OCI-M2 (cell line): ENCODE measurements at regions not wholly inside any gene's neighbourhood (a gene's known extent, or its start where the extent isn't known, plus 50 kb on each side); places are given as distances from the start of the nearest gene placed in this dataset.

Experiments used
- DNase-seq: peaks from one replicate; lab custom pipeline; 2025; ENCODE audit not compliant: unreplicated experiment; lab: John Stamatoyannopoulos, UW

- no peak for DNase-seq
Measured at GRCh38 chr5:61821561-61821960, 484.4 kb upstream of the KIF2A start.

- DNase-seq = no peak
Measured at GRCh38 chr5:61822584-61822983, 483.4 kb upstream of the KIF2A start.

GRCh38 chr5:61823065-61823464 is 482.9 kb upstream of the KIF2A start:
- no peak for DNase-seq

- DNase-seq = no peak
Measured at GRCh38 chr5:61823781-61824180, 482.2 kb upstream of the KIF2A start.

DNA sequence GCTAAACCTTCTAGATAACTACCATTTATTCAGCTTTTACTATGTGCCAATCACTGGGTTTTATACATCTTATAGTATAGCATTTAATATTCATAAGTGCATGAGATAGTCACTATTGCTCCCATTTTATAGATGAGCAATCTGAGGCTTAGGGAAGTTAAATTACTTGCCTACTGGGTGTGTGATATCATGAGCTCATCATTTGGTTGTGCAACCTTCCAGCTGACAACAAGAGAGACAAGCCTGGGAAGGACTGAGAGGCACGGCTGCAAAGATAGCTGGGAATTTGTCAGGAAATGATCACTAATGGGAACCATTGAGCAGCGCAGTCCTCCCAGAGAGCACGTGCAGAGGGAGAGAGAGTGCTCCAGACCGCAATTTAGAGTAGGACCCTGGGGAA is 481.6 kb upstream of the KIF2A start:
- no peak for DNase-seq

- DNase-seq = no peak
Measured at GRCh38 chr5:61827445-61827975, 478.5 kb upstream of the KIF2A start.

- no peak for DNase-seq
Measured at GRCh38 chr5:61828856-61829255, 477.1 kb upstream of the KIF2A start.

GRCh38 chr5:61831736-61832135 is 474.3 kb upstream of the KIF2A start:
- DNase-seq = no peak

DNA sequence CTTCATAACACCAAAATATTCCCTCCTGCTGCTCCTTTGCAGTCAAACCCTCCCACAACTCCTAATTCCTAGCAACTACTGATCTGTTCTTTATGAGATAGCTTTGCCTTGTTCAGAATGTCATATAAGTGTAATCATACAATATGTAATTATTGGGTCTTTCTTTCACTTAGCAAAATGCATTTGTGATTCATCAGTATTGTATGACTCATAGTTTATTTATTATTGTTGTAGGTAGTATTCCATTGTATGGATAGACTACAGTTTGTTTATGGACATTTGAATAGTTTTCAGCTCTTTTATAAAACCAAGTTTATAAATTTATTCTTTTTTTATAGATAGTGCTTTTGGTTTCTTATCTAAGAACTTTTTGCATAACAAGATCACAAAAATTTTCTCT is 468.2 kb upstream of the KIF2A start:
- DNase-seq = no peak

DNA sequence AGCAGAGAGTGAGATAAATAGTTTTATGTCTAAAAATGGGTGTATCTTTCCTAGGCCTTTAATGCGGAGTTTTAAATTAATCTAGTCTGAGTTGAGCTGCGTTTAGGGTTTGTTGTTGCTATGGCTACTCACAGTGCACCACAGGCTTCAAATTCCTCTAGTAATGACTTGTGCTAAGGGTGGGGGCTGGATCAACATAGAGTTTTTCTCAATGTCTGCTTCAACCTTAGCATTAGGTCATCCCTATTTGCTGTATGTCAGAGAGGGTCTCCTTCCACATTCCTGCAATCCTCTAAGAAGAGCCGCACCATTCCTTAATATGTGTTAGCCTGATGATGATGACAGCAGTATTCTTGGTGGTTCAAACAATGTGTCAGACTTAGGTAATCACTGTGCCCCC is 465.6 kb upstream of the KIF2A start:
- DNase-seq = no peak

DNA sequence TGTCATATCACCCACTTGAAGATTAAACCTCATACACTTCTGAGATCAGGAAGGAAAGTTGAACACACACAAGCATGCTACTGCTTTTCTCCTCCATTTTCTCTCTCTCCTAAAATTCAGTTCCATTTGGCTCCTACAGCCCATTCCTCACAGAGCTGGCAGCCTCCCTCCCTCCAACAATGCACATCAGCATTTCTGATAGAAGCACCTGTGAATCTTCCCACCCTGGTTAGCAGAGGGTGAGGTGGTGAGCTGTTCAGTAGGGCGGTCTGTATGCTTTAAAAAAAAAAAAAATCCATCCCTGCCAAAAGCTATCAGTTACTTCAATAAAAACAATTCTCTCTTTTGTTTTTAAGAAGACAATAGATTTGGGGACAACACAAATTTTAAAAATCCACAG is 463.2 kb upstream of the KIF2A start:
- no peak for DNase-seq

GRCh38 chr5:61850696-61851095 is 455.3 kb upstream of the KIF2A start:
- no peak for DNase-seq

DNA sequence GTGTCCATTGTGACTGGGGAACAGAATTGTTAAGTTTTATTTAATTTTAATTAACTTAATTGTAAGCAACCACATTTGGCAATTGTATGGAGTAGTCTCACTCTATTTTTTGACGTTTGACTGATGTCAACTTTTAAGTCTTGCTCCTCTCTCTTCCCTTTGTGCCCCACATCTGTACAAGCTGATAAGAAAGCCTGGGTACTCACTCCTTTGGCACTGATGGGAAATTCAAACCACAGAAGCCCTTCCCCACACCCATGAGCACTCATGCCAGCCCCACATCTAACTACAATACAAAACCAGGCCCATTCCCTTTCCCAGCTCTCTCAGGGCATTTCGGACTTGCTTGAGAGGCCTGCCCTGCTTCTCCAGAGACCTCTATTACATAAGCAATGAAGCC is 451.5 kb upstream of the KIF2A start:
- DNase-seq = no peak

GRCh38 chr5:61860978-61861377 is 445.0 kb upstream of the KIF2A start:
- DNase-seq = no peak

- no peak for DNase-seq
Measured at GRCh38 chr5:61866930-61867329, 439.1 kb upstream of the KIF2A start.

DNA sequence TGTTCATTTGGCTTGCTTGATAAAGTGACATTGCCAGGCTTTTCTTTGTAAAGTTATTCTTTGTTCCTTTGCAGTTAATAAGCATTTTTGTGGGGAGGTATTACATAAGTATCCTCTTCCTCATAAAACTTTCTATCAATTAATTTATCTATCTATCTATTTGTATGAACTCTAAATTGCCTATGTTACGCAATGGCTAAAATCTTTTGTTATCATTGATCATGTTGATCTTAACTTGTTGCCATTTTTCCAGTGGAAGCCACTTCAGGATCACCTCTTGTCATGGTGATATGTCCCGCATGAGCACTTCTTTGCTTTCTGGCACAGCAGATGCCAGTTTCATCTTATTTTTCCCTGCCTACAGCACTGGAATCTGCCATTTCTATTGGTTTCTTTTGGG is 436.7 kb upstream of the KIF2A start:
- no peak for DNase-seq

- no peak for DNase-seq
Measured at GRCh38 chr5:61878471-61878870, 427.5 kb upstream of the KIF2A start.

- DNase-seq = no peak
Measured at GRCh38 chr5:61881821-61882487, 424.1 kb upstream of the KIF2A start.

DNA sequence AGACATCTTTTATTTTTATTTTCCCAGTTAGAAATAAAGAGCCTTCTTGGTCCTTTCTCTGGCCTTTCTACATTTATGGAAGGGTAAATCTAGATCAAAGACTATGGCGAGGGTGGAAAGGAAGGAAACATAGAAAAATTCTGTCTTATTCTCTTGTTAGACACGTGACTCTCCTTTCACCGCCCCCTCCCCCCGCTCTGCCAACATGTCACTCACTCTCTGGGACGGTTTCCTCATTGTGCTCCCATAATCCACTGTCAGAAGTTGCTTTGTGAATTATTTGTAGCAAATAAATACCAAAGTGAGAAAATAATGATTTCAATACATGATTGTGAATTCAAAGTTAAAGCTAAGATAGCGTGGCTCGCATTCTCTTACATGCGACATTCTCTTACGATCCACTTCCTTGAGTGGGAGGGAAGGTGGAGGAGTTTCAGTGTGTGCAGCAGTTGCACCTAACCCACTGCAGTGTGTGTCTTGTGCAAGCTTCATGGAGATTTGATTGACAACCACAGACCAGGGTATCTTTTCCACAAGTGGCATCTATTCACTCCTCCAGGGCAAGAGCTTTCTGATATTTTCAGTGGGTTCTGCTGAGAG is 423.0 kb upstream of the KIF2A start:
- no peak for DNase-seq

GRCh38 chr5:61884252-61884855 is 421.7 kb upstream of the KIF2A start:
- no peak for DNase-seq

GRCh38 chr5:61886214-61886613 is 419.8 kb upstream of the KIF2A start:
- DNase-seq = no peak

- no peak for DNase-seq
Measured at GRCh38 chr5:61887271-61887670, 418.7 kb upstream of the KIF2A start.
